ENCODE measurements at regions not wholly inside any gene's neighbourhood (a gene's known extent, or its start where the extent isn't known, plus 50 kb on each side); places are given as distances from the start of the nearest gene placed in this dataset.

GRCh38 chr13:108561149-108561548 is 68.3 kb upstream of the MYO16 start:
- TF ChIP-seq CTCF (optimal IDR thresholded peaks at IDR 0.05 in 1 of 3, IDR thresholded peaks at IDR 0.05 in 1 of 3, conservative IDR thresholded peaks at IDR 0.05 in 1 of 3; ENCODE audit: extremely low read depth in 1 of 3, insufficient read depth in 2 of 3, low read length in 3 of 3) (no peak), EZH2 (IDR thresholded peaks at IDR 0.05; ENCODE audit: low read length) (no peak)

All from keratinocyte (primary cell).